ACC112 (cell line): ENCODE measurements at regions not wholly inside any gene's neighbourhood (a gene's known extent, or its start where the extent isn't known, plus 50 kb on each side); places are given as distances from the start of the nearest gene placed in this dataset.

ENCODE experiments used
- H2AFZ ChIP-seq: fragments of 200-600 bp; sonication (generic); one replicate; pipeline ENCODE4 v1.6.0; 2017; ENCODE audit warnings: antibody characterized with exemption, low read length; ENCODE audit not compliant: unreplicated experiment
- H3K27ac ChIP-seq: fragments of 200-600 bp; sonication (generic); 2 replicates; pipeline ENCODE4 v1.5.1; 2014; ENCODE audit warnings: low read depth, mild to moderate bottlenecking, antibody characterized with exemption, low read length, moderate library complexity
- H3K27me3 ChIP-seq: fragments of 200-600 bp; sonication (generic); 2 replicates; pipeline ENCODE4 v1.6.1; 2014; ENCODE audit warnings: mild to moderate bottlenecking, antibody characterized with exemption, low read length, moderate library complexity, mixed read lengths; ENCODE audit not compliant: insufficient read depth
- H3K36me3 ChIP-seq: fragments of 200-600 bp; sonication (generic); 2 replicates; pipeline ENCODE4 v1.6.1; 2016; ENCODE audit warnings: mild to moderate bottlenecking, antibody characterized with exemption, low read length, moderate library complexity, mixed read lengths; ENCODE audit not compliant: insufficient read depth
- H3K4me1 ChIP-seq: fragments of 200-600 bp; sonication (generic); one replicate; pipeline ENCODE4 v1.6.1; 2016; ENCODE audit warnings: low read length, mixed read lengths; ENCODE audit not compliant: insufficient read depth, unreplicated experiment, control insufficient read depth
- H3K4me3 ChIP-seq: fragments of 200-600 bp; sonication (generic); 2 replicates; pipeline ENCODE4 v1.5.1; 2014; ENCODE audit warnings: mild to moderate bottlenecking, low read depth, low read length
- H3K79me2 ChIP-seq: fragments of 200-600 bp; sonication (generic); one replicate; pipeline ENCODE4 v1.6.0; 2016; ENCODE audit warnings: low read length; ENCODE audit not compliant: control insufficient read depth, unreplicated experiment, insufficient read depth

GRCh38 chr6:100136590-100136989, 142.6 kb upstream of the MCHR2 start:
- H3K27ac ChIP-seq = no peak overlapping the region
- H2AFZ ChIP-seq = no peak overlapping the region
- H3K36me3 ChIP-seq = no peaks in the 10 kb centered on the region
- H3K27me3 ChIP-seq = no peaks in the 10 kb centered on the region
- H3K4me3 ChIP-seq = no peak overlapping the region
- H3K79me2 ChIP-seq = no peaks in the 10 kb centered on the region
- no peaks in the 10 kb centered on the region for H3K4me1 ChIP-seq

GRCh38 chr6:100135977-100136376, 142.0 kb upstream of the MCHR2 start:
- H3K36me3 ChIP-seq = no peaks in the 10 kb centered on the region

DNA sequence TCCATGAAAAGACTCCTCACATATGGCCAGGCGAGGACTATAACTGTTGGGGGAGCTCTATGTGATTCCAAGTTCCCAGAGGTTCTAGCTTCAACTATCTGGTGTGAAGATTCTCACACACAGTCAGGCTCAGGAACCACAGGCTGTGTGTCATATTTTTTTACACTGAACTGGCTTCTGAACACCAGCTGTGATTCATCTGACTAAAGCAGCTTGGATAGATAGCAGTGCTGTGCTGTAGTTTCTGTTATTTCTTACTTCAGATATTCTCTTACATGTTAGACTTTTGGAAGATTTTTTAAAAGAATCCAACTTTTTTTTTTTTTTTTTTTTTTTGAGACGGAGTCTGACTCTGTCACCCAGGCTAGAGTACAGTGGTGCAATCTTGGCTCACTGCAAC, 140.7 kb upstream of the MCHR2 start:
- Histone ChIP-seq H2AFZ (no peak overlapping the region), H3K79me2 (no peaks in the 10 kb centered on the region), H3K4me1 (no peaks in the 10 kb centered on the region), H3K27ac (no peak overlapping the region), H3K4me3 (no peak overlapping the region), H3K27me3 (no peaks in the 10 kb centered on the region), H3K36me3 (no peaks in the 10 kb centered on the region)

More at GRCh38 chr6:100135977-100136376, 142.0 kb upstream of the MCHR2 start:
- H3K27ac ChIP-seq = no peak overlapping the region
- H3K79me2 ChIP-seq = no peaks in the 10 kb centered on the region
- no peak overlapping the region for H2AFZ ChIP-seq
- no peaks in the 10 kb centered on the region for H3K4me1 ChIP-seq
- no peaks in the 10 kb centered on the region for H3K27me3 ChIP-seq
- H3K4me3 ChIP-seq = no peak overlapping the region

- Histone ChIP-seq H3K4me1 (no peaks in the 10 kb centered on the region), H3K36me3 (no peaks in the 10 kb centered on the region), H3K27me3 (no peaks in the 10 kb centered on the region), H3K79me2 (no peaks in the 10 kb centered on the region), H3K4me3 (no peak overlapping the region), H2AFZ (no peak overlapping the region), H3K27ac (no peak overlapping the region)
Measured at GRCh38 chr6:100134297-100134696, 140.3 kb upstream of the MCHR2 start.

GRCh38 chr6:100132005-100132404, 138.0 kb upstream of the MCHR2 start:
- H3K4me1 ChIP-seq = no peaks in the 10 kb centered on the region
- H3K79me2 ChIP-seq = no peaks in the 10 kb centered on the region
- H3K27ac ChIP-seq = no peak overlapping the region
- H2AFZ ChIP-seq = no peak overlapping the region
- H3K36me3 ChIP-seq = no peaks in the 10 kb centered on the region
- no peaks in the 10 kb centered on the region for H3K27me3 ChIP-seq
- H3K4me3 ChIP-seq = no peak overlapping the region

DNA sequence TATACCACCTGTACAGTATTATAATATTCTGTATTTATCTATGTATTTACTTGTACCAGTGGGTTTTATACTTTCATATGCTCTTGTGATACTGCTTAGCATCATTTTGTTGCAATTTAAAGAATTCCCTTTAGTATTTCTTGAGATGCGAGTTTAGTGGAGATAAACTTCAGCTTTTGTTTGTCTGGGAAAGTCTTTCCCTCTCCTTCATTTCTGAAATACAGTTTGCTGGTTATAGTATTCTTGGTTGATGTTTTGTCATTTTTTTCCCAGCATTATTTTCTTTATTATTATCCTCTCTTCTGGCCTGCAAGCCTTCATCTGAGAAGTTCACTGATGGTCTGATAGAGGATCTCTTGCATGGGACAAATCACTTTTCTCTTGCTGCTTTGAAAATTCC, 136.6 kb upstream of the MCHR2 start:
- Histone ChIP-seq H3K4me1 (no peaks in the 10 kb centered on the region), H3K79me2 (no peaks in the 10 kb centered on the region), H3K36me3 (no peaks in the 10 kb centered on the region), H2AFZ (no peak overlapping the region), H3K27me3 (no peaks in the 10 kb centered on the region), H3K27ac (no peak overlapping the region), H3K4me3 (no peak overlapping the region)

GRCh38 chr6:100126790-100127484, 132.9 kb upstream of the MCHR2 start:
- no peaks in the 10 kb centered on the region for H3K27me3 ChIP-seq
- H3K4me3 ChIP-seq = no peak overlapping the region
- no peak overlapping the region for H2AFZ ChIP-seq
- no peaks in the 10 kb centered on the region for H3K4me1 ChIP-seq
- H3K36me3 ChIP-seq = no peaks in the 10 kb centered on the region
- H3K27ac ChIP-seq = no peak overlapping the region
- no peaks in the 10 kb centered on the region for H3K79me2 ChIP-seq

DNA sequence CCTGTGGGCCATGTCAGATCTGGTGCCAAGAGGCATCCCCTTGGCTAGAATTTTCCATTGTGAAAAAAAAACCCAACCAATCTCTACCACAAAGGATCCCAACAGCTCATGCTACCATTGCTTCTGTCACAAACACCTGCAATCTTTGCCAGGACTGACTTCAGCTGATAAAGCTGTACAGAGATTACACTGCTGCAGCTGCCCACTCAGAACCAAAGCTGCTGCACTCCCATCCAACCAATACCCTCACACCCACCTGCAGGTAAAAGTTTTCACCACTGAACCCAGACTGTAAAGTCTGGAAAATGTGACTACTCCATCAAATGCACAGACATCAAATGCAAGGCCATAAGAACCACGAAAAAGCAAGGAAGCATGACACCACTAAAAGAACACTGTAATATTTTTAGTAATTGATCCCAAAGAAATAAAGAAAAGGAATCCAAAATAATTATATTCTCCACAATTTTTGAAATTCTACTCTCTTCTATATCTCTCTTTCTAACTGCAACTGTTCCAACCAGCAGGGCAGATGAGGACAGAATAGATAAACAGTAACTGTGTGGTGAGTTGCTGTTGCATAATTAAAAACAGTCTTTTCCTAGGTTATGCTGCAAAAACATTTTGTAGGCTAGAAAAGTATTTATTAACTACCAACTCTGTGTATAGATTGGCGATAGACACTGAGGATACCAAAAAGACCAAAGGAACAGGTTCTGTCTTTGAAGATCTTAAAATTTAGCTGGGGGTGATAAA, 128.0 kb upstream of the MCHR2 start:
- H3K4me3 ChIP-seq = no peak overlapping the region
- no peaks in the 10 kb centered on the region for H3K27me3 ChIP-seq
- peaks cover 2% of the 10 kb centered on the region for H3K4me1 ChIP-seq
- no peak overlapping the region for H2AFZ ChIP-seq
- no peaks in the 10 kb centered on the region for H3K79me2 ChIP-seq
- H3K27ac ChIP-seq = no peak overlapping the region
- H3K36me3 ChIP-seq = no peaks in the 10 kb centered on the region

GRCh38 chr6:100119261-100119660, 125.2 kb upstream of the MCHR2 start:
- Histone ChIP-seq H2AFZ (no peak overlapping the region), H3K4me3 (no peak overlapping the region), H3K4me1 (peaks cover 5% of the 10 kb centered on the region), H3K27me3 (no peaks in the 10 kb centered on the region), H3K27ac (no peak overlapping the region), H3K36me3 (no peaks in the 10 kb centered on the region), H3K79me2 (no peaks in the 10 kb centered on the region)

GRCh38 chr6:100118301-100118700, 124.3 kb upstream of the MCHR2 start:
- Histone ChIP-seq H3K4me3 (no peak overlapping the region), H3K4me1 (peaks cover 5% of the 10 kb centered on the region), H3K27me3 (no peaks in the 10 kb centered on the region), H3K27ac (no peak overlapping the region), H2AFZ (no peak overlapping the region), H3K36me3 (no peaks in the 10 kb centered on the region), H3K79me2 (no peaks in the 10 kb centered on the region)

DNA sequence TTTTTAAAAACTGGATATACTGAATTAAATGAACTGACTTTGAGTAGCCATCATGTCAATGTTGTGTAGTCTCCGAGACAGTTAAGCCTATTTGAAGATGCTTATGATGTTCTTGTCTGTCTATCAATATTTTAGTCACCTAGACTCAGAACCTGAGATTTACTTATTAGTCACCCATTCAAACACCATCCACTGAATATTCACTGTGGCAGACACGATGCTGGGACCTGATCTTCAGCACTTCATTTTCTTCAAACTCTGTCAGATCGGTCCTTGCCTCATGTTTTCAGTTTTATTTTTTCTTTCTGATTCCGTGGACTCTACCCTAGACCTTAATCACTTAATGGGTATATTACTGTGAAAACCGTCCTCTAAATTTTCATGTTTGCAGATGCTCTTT, 123.7 kb upstream of the MCHR2 start:
- Histone ChIP-seq H3K27me3 (no peaks in the 10 kb centered on the region), H3K79me2 (no peaks in the 10 kb centered on the region), H3K36me3 (no peaks in the 10 kb centered on the region), H3K4me1 (peaks cover 5% of the 10 kb centered on the region), H2AFZ (no peak overlapping the region), H3K27ac (no peak overlapping the region), H3K4me3 (no peak overlapping the region)
